Loucy (cell line): ENCODE measurements at regions not wholly inside any gene's neighbourhood (a gene's known extent, or its start where the extent isn't known, plus 50 kb on each side); places are given as distances from the start of the nearest gene placed in this dataset.

Source experiments
- EZH2phosphoT487 ChIP-seq: fragments of 200-600 bp; IDR thresholded peaks from 2 replicates; pipeline ENCODE4 v1.6.1; 2018; ENCODE audit warnings: antibody characterized with exemption, mild to moderate bottlenecking, moderate library complexity, borderline replicate concordance
- TF ChIP-seq, protein P1 (sequence below): fragments of 200-600 bp; sonication (generic); conservative IDR thresholded peaks from 2 replicates; pipeline ENCODE4 v1.5.1; 2014; ENCODE audit warnings: mild to moderate bottlenecking, antibody characterized with exemption, low read length

DNA sequence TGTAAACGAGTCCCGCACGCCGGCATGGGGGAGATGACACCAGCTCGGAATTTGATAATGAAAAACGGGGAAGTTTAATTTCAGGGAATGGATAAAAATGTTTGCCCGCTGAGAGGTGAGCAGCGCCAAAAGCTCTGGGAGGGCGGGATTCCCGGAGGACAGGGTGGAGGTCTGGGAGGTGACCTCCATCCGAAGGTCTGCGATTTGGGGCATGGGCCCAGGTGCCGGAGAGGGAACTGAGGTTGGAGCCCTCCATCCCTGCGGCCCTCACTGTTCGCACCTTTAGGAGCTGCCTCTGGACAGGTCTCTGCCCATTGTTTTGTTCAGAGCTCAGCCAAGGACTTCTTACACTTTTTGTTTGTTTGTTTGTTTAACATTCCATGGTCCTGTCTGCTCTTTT lies 129.8 kb downstream of the URI1 start:
- TF ChIP-seq, protein P1, sequence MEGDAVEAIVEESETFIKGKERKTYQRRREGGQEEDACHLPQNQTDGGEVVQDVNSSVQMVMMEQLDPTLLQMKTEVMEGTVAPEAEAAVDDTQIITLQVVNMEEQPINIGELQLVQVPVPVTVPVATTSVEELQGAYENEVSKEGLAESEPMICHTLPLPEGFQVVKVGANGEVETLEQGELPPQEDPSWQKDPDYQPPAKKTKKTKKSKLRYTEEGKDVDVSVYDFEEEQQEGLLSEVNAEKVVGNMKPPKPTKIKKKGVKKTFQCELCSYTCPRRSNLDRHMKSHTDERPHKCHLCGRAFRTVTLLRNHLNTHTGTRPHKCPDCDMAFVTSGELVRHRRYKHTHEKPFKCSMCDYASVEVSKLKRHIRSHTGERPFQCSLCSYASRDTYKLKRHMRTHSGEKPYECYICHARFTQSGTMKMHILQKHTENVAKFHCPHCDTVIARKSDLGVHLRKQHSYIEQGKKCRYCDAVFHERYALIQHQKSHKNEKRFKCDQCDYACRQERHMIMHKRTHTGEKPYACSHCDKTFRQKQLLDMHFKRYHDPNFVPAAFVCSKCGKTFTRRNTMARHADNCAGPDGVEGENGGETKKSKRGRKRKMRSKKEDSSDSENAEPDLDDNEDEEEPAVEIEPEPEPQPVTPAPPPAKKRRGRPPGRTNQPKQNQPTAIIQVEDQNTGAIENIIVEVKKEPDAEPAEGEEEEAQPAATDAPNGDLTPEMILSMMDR, result no peak
- TF ChIP-seq EZH2phosphoT487, result no peak
